LNCAP (cell line): ENCODE measurements at regions not wholly inside any gene's neighbourhood (a gene's known extent, or its start where the extent isn't known, plus 50 kb on each side); places are given as distances from the start of the nearest gene placed in this dataset.

Source experiments
- TF ChIP-seq, protein P1 (sequence below): fragments of 450-650 bp; IDR thresholded peaks from 2 replicates; pipeline ENCODE4 v1.5.1; 2017; ENCODE audit warnings: mild to moderate bottlenecking

DNA sequence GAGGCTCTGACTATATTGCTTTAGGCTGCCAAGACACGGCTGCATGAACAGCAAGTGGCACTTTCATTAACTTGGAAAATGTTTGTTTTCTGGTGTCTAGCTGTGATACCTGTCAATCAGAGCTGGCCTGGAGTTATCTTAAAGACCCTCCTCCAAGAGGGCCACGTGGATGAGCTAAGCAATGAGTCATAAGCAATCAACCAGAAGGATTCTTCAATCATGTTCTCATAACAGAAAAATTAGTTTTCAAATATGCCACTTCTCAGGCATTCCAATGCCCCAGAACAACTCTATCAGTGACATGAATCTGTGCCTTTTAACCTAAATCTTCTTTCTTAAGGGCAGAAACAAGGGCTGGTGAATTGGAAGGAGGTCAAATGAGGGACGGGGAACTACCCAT, 283.0 kb downstream of the HTR1B start:
- TF ChIP-seq, protein P1, sequence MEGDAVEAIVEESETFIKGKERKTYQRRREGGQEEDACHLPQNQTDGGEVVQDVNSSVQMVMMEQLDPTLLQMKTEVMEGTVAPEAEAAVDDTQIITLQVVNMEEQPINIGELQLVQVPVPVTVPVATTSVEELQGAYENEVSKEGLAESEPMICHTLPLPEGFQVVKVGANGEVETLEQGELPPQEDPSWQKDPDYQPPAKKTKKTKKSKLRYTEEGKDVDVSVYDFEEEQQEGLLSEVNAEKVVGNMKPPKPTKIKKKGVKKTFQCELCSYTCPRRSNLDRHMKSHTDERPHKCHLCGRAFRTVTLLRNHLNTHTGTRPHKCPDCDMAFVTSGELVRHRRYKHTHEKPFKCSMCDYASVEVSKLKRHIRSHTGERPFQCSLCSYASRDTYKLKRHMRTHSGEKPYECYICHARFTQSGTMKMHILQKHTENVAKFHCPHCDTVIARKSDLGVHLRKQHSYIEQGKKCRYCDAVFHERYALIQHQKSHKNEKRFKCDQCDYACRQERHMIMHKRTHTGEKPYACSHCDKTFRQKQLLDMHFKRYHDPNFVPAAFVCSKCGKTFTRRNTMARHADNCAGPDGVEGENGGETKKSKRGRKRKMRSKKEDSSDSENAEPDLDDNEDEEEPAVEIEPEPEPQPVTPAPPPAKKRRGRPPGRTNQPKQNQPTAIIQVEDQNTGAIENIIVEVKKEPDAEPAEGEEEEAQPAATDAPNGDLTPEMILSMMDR: no peak

DNA sequence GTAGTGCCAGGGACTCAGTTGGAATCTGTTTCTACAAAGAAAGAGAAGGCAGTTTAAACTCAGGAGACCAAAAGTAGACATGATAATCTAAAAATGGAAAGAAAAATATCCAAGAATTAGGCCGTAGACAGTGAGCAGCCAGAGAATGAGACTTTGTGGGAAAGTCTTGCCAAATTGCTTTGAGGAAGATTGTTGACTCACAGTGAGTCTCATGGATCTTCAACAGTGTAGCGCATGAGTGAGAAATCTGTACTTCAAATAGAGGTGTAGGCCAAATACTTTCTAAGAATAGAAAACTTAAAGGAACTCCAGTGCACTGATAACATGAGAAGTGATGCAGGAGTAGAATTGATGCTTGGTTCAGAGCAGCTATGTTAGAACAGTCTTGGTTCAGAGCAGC, 284.5 kb downstream of the HTR1B start:
- TF ChIP-seq, protein P1: no peak

DNA sequence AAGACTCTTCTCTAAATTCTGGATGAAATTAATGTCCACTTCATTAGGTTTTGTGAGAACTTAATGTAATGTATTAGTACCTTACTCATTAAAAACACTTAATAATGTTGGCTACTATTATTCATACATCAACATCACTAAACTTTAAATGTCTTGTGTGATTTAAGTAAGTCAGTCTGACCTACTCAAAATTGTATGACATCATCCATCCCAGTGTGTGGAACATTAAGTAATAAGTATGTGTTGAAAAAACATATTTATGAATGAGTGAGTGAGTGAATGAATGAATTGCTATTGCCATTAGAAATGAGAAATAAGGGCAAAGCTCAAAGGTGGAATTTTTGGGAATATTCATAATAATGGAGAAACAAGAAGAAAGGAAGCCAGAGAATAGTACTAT, 285.8 kb downstream of the HTR1B start:
- TF ChIP-seq, protein P1: no peak

DNA sequence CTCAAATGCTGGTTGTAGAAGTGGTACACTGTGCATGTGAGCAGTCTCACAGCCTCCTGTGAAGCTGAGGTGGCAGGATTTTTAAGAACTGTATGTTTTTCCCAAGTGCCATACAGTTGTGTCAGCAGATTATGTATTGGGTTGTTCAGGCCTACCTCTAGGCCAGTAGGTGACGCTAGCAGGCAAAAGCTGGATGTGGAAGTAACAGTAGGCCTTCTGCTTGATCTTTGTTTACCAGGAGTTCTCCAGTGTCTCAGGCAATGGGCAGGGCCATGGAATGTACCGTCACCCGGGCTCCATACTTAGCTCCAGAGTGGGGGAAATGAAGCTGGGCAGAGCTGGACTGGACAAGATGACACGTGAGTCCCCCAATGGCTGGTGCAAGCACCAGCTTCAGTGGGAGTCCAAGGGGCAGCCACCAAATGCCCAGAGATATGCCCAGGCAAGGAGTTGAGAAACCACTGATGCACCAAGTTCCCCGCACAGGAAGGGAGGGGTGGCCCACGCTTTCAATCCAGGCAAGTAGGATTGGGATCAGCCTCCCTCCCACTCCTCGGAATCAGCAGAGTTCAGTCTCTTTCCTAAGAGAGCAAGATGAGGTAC, 289.7 kb downstream of the HTR1B start:
- TF ChIP-seq, protein P1: peak; percentile 28; the same call in 1 of the 2 replicates

DNA sequence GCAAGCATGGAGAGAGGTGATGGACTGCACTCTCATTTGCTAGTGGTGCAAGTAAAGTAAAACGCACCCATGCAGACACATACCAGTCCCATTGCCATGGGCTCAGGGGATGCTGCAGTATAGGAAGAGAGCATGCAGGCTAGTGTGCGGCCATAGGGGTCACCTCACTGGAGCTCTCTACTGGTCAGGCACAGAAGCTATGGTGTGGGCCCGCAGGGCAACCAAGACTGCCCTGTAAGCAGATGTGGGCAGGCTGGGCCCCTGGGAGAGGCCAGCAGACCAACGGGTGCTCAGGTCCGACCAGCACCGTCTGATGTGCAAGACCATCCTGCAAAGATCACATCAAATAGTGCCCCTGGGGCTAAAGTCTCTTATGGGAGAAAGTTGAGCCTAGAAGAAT, 290.7 kb downstream of the HTR1B start:
- TF ChIP-seq, protein P1: no peak

DNA sequence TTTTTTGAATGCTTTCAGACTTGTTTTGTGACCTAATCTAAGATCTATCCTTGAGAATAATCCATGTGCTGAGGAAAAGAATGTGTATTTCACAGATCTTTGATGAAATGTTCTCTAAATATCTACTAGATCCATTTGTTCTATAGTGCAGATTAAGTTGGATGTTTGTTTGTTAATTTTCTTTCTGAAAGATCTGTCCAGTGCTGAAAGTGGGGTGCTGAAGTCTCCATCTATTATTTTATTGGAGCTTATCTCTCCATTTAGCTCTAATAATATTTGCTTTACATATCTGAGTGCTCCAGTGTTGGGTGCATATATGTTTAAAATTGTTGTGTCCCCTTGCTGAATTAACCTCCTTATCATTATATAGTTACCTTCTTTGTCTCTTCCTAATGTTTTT, 303.6 kb downstream of the HTR1B start:
- TF ChIP-seq, protein P1: no peak

DNA sequence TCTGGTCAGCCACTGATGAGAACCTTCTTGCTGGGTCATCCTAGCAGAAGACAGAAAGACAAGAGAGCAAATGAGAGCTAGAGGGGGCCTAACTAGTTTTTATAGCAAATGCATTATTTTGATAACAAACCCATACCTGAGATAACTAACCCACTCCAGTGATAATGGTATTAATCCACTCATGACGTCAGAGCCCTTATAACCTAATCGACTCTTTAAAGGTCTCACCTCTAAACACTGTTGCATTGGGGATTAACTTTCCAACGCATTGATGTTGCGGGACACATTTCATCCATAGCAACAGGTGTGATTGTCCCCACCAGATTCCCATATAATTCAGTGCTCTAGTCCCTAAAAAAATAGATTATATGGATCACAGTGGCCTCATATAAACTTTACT, 312.1 kb downstream of the HTR1B start:
- TF ChIP-seq, protein P1: no peak

DNA sequence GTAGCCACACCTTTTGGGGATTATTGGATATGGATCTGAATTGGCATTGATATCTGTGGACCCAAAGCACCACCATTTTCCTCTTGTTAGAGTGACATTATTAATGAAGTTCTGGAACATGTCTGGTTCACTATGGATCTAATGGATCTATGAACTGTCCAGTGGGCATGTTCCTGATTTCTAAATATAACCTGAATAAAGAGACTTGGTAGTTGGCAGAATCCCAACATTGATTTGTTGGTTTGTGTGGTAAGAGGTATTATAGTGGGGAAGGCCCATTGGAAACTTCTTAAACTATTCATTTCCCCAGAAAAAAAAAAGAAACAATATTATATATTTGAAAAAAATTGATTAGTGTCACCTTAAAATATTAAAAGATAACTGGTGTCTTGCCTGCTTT, 312.6 kb downstream of the HTR1B start:
- TF ChIP-seq, protein P1: no peak
